ENCODE measurements at regions not wholly inside any gene's neighbourhood (a gene's known extent, or its start where the extent isn't known, plus 50 kb on each side); places are given as distances from the start of the nearest gene placed in this dataset.
"Not testable (repeated sequence)": the region's sequence is repeated elsewhere in the genome, so short reads cannot be mapped to it uniquely, and the experiment has no call there.

- DNase-seq, result no peak
Observed at GRCh38 chr1:157202331-157202730, 64.1 kb upstream of the ETV3 start.

DNA sequence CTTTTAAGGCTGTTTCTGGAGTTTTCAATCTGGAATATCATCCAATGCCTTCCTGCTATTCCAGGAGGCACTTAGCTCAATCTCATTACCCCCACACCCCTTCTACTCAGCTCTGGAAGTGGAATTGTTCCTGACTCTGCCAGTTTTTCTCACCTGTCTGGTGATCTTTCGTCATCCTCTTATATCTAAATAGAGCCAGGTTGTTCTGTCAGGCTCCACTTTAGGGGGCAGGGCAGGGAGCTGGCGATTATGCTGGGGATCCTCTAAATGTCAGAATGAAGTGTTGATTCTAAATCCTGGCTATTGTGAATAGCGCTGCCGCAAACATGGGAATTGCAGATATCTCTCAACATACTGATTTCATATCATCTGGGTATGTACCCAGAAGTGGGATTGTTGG lies 63.6 kb upstream of the ETV3 start:
- DNase-seq, result no peak

GRCh38 chr1:157200451-157200850 lies 62.3 kb upstream of the ETV3 start:
- DNase-seq, result no peak

- no peak for DNase-seq
Observed at GRCh38 chr1:157199421-157199755, 61.2 kb upstream of the ETV3 start.

DNA sequence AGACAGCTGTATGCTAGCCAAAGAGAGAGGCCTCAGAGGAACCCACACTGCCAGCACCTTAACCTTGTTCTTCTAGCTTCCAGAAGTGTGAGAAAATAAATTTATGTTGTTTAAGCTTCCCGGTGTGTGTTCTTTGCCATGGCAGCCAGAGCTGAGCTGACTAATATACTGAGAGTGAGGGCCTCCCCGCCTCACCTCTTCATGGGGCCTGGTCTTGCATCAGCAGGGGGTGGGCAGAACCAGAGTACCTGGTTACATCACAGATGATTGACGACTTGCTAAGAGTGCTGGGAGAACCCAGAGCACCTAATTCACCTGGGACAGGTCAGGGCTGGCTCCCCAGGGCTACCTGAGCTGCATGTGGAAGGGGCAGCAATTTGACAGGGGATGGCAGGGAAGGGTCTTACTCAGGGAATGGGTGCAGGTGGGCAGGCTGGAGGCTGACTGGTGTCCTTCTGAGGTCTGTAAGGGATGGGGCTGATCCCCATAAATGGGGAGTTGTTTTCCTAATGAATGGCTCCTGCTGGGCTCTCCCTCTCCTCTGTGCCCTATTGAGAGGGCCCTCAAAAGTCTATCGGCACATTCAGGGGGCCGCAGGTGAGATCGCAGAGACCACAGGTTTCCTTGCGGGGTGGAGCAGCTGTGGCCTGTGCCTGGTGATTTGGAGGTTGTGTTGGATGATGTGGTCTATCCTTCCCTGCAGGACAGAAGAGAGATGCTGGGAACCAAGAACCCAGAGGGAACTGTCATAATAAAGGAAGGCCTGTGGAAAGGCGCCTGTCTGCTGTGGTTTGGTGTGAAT lies 60.6 kb upstream of the ETV3 start:
- no peak for DNase-seq

GRCh38 chr1:157197906-157198435 lies 59.8 kb upstream of the ETV3 start:
- DNase-seq, result no peak

DNA sequence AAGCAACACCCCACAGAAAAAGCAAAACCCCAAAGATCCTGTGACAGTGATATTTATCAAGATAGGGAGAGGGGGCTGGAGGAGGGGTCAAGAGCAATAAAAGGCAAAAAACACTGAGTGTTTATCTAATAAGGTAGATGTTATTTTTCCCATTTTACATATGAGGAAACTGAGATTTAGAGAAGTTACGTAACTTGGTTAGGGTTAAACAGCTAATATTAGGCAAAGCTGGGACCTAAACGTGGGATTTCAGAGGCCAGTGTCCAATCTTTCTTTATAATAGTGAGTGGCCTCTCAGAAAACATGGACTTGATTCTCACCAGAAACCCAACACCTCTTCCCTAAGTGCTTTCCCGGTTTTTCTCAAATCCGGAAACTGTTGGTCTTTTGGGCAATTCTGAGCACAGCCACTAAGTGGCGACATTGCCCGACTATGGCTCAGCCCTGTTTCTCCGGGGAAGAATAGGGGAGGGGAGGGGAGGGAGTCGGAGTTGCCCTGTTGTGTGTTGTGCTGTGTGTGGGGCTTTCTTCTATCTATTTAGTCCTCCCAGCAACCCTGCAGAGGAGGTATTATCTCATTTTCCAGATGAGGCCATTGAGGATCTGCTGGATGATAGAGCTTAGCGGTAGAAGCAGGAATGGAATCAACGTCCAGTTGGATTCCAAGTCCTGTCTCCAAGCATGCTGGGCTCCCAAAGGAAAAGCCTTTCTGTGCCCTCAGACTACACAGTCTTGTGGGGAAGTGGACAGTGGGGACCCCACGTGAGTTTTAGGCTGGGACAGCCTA lies 58.7 kb upstream of the ETV3 start:
- DNase-seq, result not testable (repeated sequence)

DNA sequence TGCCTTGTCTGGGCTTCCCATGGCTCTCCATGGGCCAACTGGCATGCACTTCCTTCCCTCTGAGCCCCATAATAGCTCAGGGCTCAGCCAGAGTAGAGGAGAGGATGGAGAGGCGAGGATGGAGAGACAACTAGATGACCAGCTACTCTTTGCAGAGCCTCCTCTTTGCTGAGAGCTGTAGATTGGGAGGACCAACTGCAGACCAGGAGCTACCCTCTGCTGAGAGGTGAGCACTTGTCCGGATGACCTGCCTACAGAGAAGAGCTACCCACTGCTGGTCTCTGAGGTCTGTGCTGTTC lies 58.0 kb upstream of the ETV3 start:
- DNase-seq, result no peak

DNA sequence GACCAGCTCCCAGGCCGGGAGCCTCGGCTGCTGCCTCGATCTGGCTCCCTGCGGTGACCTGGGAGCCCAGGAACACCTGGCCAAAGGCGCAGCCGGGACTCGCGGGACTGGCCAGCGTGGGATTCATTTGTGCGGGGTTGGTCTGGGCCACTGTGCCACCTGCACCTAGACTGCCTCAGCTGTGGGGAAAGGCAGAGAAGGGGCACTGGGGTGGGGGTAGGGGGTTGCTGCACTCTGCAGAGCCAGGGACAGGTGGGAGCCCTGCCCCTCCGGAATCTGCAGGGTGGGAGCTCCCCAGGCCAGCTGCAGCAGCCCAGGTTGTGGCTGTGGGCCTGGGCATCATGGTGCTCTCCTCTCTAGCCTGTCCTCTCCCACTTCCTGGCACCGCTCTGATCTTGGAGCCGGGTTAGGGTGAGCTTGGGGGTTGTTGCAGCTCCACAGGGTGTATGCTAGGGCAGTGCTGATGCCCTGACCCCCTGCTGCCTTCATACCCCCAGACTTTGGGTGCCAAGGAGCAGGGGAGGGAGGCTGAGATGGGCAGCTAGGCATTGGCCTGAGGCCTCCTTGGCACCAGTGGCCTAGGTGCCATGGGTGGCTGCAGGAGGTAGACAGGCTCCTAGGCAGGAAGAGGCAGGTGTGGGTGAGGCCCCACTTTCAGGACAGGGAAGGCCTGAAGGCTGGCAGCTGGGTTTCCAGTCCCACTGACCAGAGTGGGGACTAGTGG lies 57.5 kb upstream of the ETV3 start:
- no peak for DNase-seq

- DNase-seq, result no peak
Observed at GRCh38 chr1:157194731-157195520, 56.7 kb upstream of the ETV3 start.

DNA sequence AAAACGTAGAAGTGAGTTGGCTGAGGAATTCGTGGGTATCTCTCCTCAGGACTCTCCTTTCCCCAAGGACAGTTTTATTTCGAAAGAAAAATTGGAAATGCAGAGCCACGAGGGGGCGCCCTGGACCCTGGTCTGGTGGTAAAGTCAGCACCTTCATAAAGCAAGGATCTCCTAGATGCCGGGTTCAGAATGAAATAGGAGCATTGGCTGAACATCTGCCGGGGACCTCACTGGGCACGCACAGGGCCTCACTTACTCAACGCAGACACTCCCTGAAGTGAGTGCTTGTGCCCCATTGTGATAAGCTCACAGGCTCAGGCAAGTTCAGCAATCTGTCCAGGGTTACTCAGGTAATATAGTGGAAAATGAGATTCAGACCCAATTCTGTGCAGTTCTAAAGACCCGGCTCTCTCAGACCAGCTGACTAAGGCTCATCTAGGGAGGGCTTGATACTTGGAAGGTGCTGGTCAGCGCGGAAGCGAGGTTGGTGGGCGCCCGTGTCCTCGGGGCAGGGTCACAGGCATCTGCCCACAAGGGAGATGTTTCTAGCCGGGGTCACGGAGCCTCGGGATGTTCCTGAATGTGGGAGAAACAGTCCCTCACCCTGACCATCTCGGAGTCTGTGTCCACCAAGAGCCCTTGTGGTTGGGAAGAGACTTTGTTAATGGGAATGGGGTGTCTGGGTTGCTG lies 55.7 kb upstream of the ETV3 start:
- DNase-seq, result no peak

DNA sequence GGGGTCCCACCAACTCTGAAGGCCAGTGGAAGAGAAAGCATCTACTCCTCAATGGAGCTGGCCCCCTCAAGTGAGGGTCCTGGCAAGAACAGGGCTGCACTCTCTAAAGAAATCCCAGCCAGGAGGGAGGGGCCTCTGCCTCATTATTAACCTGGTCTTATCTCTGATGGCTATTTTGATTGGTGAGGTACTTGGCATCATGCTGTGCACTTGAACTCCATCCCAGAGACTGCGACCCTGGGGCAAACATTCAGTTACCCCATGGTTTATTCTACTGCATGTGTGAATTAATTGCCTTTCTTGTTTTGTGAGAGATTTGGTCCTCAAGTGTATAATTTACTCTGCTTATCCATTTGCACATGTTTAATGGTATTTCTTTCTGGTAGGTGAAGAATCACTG lies 55.0 kb upstream of the ETV3 start:
- no peak for DNase-seq

DNA sequence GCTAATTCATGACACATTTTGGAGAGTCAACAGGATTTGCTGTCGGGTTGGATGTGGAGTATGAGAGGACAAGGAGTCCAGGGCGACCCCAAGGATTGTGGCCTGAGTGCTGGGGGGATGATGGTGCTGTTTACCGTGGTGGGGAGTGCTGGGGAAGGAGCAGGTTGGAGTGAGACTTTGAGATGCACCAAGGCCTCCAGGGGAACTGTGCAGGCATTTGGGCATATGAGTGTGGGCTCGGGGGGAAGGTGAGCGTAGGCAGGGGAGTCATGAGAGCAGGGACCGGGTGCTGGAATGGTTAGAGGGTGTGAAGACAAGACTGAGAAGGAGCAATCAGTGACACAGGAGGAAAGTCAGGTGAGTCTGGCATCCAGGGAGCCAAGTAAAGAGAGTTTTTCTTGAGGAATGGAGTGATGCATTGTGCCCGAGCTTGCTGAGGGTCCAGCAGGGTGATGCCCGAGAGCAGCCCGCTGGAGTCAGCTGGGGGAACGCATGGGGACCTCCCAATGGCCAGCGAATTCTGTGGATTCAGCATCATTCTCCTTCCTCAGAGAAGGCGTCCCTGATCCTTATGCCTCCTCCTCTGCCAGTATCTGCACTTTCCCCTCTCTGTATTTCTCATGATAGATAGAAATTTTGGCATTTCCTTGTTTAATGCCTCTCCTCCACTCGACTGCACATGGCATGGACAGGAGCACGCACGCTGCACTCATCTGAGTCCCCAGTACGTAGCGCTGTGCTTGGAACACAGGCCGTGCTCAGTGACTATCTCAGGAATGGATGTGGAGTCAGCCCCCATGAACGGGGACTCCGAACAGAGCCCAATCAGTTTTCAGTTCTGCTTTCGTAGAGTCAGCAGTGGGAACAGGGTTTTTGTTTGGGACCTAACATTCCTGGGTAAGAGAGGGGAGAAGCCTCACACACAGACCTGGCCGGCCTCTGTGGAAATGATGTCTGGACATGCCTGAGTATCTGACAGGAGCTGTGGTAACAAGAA lies 52.1 kb upstream of the ETV3 start:
- no peak for DNase-seq

DNA sequence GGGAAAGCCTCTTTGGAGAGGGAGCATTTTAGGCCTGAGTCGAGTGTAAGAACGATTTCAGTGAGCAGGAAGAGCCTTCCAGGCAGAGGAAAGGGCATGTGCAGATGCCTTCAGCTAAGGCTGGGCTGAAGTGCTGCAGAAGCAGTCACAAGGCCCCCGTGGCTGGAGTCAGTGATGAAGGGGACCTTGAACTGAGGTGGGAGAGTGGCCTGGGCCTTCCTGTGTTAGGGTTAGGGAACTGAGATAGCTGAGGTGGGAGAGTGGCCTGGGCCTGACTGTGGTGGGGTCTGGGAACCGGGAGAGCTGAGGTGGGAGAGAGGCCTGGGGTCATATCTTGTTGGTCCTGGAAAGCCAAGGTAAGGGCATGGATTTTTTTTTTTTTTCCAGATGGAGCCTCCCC lies 50.9 kb upstream of the ETV3 start:
- DNase-seq, result no peak
